HFFc6 (cell line): ENCODE measurements at regions not wholly inside any gene's neighbourhood (a gene's known extent, or its start where the extent isn't known, plus 50 kb on each side); places are given as distances from the start of the nearest gene placed in this dataset.

Source experiments
- DNase-seq: peaks from one replicate; pipeline ENCODE4 v3.0.0-alpha.2; 2018
- H3K27ac Mint-ChIP-seq: 2 replicates; pipeline ENCODE4 v1.8.0; 2020; ENCODE audit warnings: mild to moderate bottlenecking, mixed read lengths
- H3K27me3 Mint-ChIP-seq: 2 replicates; pipeline ENCODE4 v1.8.0; 2021; ENCODE audit warnings: mild to moderate bottlenecking, moderate library complexity, mixed read lengths; ENCODE audit not compliant: insufficient read depth
- H3K36me3 Mint-ChIP-seq: 2 replicates; pipeline ENCODE4 v1.8.0; 2021; ENCODE audit warnings: low read depth, mixed read lengths
- H3K4me1 Mint-ChIP-seq: 2 replicates; pipeline ENCODE4 v1.8.0; 2020; ENCODE audit warnings: low read depth, mixed read lengths
- H3K4me3 Mint-ChIP-seq: 2 replicates; pipeline ENCODE4 v1.8.0; 2020; ENCODE audit warnings: mild to moderate bottlenecking, moderate library complexity, mixed read lengths
- H3K9me3 Mint-ChIP-seq: 2 replicates; pipeline ENCODE4 v1.8.0; 2020; ENCODE audit warnings: mild to moderate bottlenecking, mixed read lengths
- CTCF ChIP-seq: fragments of 200-600 bp; sonication (generic); IDR thresholded peaks from 2 replicates; pipeline ENCODE4 v1.5.0; 2021; ENCODE audit warnings: antibody characterized with exemption, mild to moderate bottlenecking

GRCh38 chr2:196230061-196230854 is 58.9 kb upstream of the STK17B start:
- H3K27ac Mint-ChIP-seq, result no peak overlapping the region
- H3K4me3 Mint-ChIP-seq, result no peak overlapping the region
- TF ChIP-seq CTCF, result no peak
- H3K27me3 Mint-ChIP-seq, result no peaks in the 10 kb centered on the region
- no peaks in the 10 kb centered on the region for H3K9me3 Mint-ChIP-seq
- DNase-seq, result no peak
- peaks cover 9% of the 10 kb centered on the region; the same call in 1 of the 2 replicates for H3K36me3 Mint-ChIP-seq
- H3K4me1 Mint-ChIP-seq, result peaks cover 70% of the 10 kb centered on the region

GRCh38 chr2:196233021-196233804 is 61.8 kb upstream of the STK17B start:
- H3K4me1 Mint-ChIP-seq, result peaks cover 62% of the 10 kb centered on the region
- H3K27ac Mint-ChIP-seq, result peak overlapping the region; percentile 92
- H3K4me3 Mint-ChIP-seq, result peak overlapping the region; percentile 67
- no peaks in the 10 kb centered on the region for H3K9me3 Mint-ChIP-seq
- no peak for TF ChIP-seq CTCF
- peaks cover 16% of the 10 kb centered on the region for H3K36me3 Mint-ChIP-seq
- peak; percentile 82 for DNase-seq
- H3K27me3 Mint-ChIP-seq, result no peaks in the 10 kb centered on the region

GRCh38 chr2:196233805-196234475 is 62.6 kb upstream of the STK17B start:
- H3K4me1 Mint-ChIP-seq, result peaks cover 66% of the 10 kb centered on the region
- peak overlapping the region; percentile 92 for H3K27ac Mint-ChIP-seq
- peaks cover 23% of the 10 kb centered on the region for H3K36me3 Mint-ChIP-seq
- H3K27me3 Mint-ChIP-seq, result no peaks in the 10 kb centered on the region
- TF ChIP-seq CTCF, result no peak
- no peaks in the 10 kb centered on the region for H3K9me3 Mint-ChIP-seq
- no peak for DNase-seq
- no peak overlapping the region for H3K4me3 Mint-ChIP-seq

- H3K27me3 Mint-ChIP-seq, result no peaks in the 10 kb centered on the region
- peak overlapping the region; percentile 47 for H3K4me3 Mint-ChIP-seq
- H3K9me3 Mint-ChIP-seq, result no peaks in the 10 kb centered on the region
- peak overlapping the region; percentile 92 for H3K27ac Mint-ChIP-seq
- TF ChIP-seq CTCF, result no peak
- peak; percentile 89 for DNase-seq
- peaks cover 73% of the 10 kb centered on the region for H3K4me1 Mint-ChIP-seq
- H3K36me3 Mint-ChIP-seq, result peaks cover 26% of the 10 kb centered on the region
Observed at GRCh38 chr2:196234672-196235071, 63.3 kb upstream of the STK17B start.

- Mint-ChIP-seq H3K27ac (peak overlapping the region; percentile 89), H3K4me1 (peaks cover 77% of the 10 kb centered on the region), H3K4me3 (no peak overlapping the region), H3K36me3 (peaks cover 26% of the 10 kb centered on the region), H3K9me3 (no peaks in the 10 kb centered on the region), H3K27me3 (no peaks in the 10 kb centered on the region; the same call in 1 of the 2 replicates)
- TF ChIP-seq CTCF, result no peak
- DNase-seq, result no peak
Observed at GRCh38 chr2:196238836-196239380, 67.5 kb upstream of the STK17B start.
